MCF 10A (cell line): ENCODE measurements at regions not wholly inside any gene's neighbourhood (a gene's known extent, or its start where the extent isn't known, plus 50 kb on each side); places are given as distances from the start of the nearest gene placed in this dataset.
"Not testable (repeated sequence)": the region's sequence is repeated elsewhere in the genome, so short reads cannot be mapped to it uniquely, and the experiment has no call there.

Experiments used
- BruUV-seq: library from RNA; stranded (reverse); fragments of 400-500 nt; replicated peaks from 2 replicates; lab custom pipeline; 2021; lab: Mats Ljungman, UMichigan
- CTCF ChIA-PET: fragments of 300-600 bp; sonication (Branson Sonifier 250); formaldehyde crosslinking; extraction: SDS; loops from one replicate; lab custom pipeline; 2021; ENCODE audit warnings: antibody characterized with exemption, inconsistent platforms; lab: Yijun Ruan, JAX
- POLR2A ChIA-PET: fragments of 300-600, 350-650 bp; sonication (Branson Sonifier 250); formaldehyde crosslinking; extraction: SDS; loops from one replicate; lab custom pipeline; 2020; ENCODE audit warnings: antibody characterized with exemption, inconsistent platforms; lab: Yijun Ruan, JAX
- DNase-seq: peaks from one replicate; pipeline ENCODE4 v3.0.0-alpha.2; 2018; ENCODE audit not compliant: unreplicated experiment
- H3K27ac Mint-ChIP-seq: one replicate; pipeline ENCODE4 v1.8.0; 2022; ENCODE audit warnings: mild to moderate bottlenecking, low read depth, mixed read lengths; ENCODE audit not compliant: unreplicated experiment
- H3K27me3 Mint-ChIP-seq: one replicate; pipeline ENCODE4 v1.8.0; 2022; ENCODE audit warnings: mixed read lengths; ENCODE audit not compliant: insufficient read depth, unreplicated experiment
- H3K36me3 Mint-ChIP-seq: one replicate; pipeline ENCODE4 v1.8.0; 2022; ENCODE audit warnings: mild to moderate bottlenecking, moderate library complexity, mixed read lengths; ENCODE audit not compliant: insufficient read depth, unreplicated experiment
- H3K4me1 Mint-ChIP-seq: one replicate; pipeline ENCODE4 v1.8.0; 2022; ENCODE audit warnings: mixed read lengths; ENCODE audit not compliant: insufficient read depth, unreplicated experiment
- H3K4me3 Mint-ChIP-seq: one replicate; pipeline ENCODE4 v1.8.0; 2022; ENCODE audit warnings: mild to moderate bottlenecking, moderate library complexity, mixed read lengths; ENCODE audit not compliant: unreplicated experiment
- H3K9me3 Mint-ChIP-seq: one replicate; pipeline ENCODE4 v1.8.0; 2022; ENCODE audit warnings: mixed read lengths; ENCODE audit not compliant: unreplicated experiment
- intact Hi-C: fragments of 100-400 bp; cut with micrococcal nuclease; formaldehyde crosslinking; loops from 2 replicates; pipeline ENCODE4 v1.14.1; 2022
- TF ChIP-seq, protein P1 (sequence below): fragments of 200-600 bp; IDR thresholded peaks from one replicate; pipeline ENCODE4 v1.8.0; 2022; ENCODE audit warnings: antibody characterized with exemption, mild to moderate bottlenecking; ENCODE audit not compliant: unreplicated experiment

DNA sequence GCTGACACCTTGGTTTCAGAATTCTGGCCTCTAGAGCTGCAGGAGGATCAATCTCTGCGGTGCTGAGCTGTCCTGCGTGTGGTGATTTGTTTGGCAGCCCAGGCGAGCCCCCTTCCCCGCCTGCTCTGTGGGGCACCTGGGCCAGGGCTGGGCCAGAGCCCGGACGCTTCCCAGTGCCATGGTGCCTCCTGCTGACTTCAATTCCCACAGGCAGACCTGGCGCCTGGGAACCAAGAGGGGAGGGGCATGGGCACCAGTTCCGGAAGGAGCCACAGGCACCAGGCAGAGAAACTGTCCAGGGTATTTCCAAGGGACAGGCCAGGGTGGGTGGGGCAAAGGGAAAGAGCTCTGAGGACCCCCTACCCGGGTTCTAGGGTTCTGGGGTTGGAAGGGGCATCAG is 197.8 kb downstream of the CTTN start:
- intact Hi-C loops: no loop called here
- ChIA-PET CTCF (no interaction called here), POLR2A (no interaction called here)
- Mint-ChIP-seq H3K4me1 (no peaks in the 10 kb centered on the region), H3K27ac (no peak overlapping the region), H3K36me3 (no peaks in the 10 kb centered on the region), H3K9me3 (peaks cover 30% of the 10 kb centered on the region), H3K4me3 (no peak overlapping the region), H3K27me3 (no peaks in the 10 kb centered on the region)
- no peak for DNase-seq
- TF ChIP-seq, protein P1, sequence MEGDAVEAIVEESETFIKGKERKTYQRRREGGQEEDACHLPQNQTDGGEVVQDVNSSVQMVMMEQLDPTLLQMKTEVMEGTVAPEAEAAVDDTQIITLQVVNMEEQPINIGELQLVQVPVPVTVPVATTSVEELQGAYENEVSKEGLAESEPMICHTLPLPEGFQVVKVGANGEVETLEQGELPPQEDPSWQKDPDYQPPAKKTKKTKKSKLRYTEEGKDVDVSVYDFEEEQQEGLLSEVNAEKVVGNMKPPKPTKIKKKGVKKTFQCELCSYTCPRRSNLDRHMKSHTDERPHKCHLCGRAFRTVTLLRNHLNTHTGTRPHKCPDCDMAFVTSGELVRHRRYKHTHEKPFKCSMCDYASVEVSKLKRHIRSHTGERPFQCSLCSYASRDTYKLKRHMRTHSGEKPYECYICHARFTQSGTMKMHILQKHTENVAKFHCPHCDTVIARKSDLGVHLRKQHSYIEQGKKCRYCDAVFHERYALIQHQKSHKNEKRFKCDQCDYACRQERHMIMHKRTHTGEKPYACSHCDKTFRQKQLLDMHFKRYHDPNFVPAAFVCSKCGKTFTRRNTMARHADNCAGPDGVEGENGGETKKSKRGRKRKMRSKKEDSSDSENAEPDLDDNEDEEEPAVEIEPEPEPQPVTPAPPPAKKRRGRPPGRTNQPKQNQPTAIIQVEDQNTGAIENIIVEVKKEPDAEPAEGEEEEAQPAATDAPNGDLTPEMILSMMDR: no peak
- no TSS peak for BruUV-seq

DNA sequence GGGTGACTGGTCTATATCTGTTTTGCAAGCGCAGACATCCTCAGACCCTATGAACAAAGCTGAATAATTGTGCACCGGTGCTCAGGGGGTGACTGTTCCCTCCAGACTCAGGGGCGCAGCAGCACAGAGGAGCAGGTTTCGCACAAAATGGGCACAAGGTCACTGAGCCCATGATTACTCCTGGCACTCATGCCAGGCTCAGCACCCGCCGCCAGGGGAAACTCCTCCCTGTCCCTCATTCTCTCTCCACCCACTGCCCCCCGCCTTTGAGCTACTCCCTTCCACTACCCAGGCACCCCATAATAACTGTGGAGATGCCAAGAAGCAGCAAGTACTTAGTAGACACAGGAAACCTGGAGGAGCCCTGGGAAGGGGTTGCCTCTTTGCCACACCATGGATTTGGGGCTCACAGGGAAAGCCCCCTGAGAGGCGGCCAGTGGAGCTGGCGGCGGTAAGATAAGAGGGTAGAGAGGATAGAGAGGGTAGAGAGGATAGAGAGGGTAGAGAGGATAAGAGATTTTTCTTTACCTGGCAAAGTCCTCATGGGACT is 198.8 kb downstream of the CTTN start:
- no TSS peak for BruUV-seq
- H3K27ac Mint-ChIP-seq: no peak overlapping the region
- no peak overlapping the region for H3K4me3 Mint-ChIP-seq
- ChIA-PET POLR2A (no interaction called here), CTCF (no interaction called here)
- H3K4me1 Mint-ChIP-seq: no peaks in the 10 kb centered on the region
- peaks cover 30% of the 10 kb centered on the region for H3K9me3 Mint-ChIP-seq
- H3K27me3 Mint-ChIP-seq: no peaks in the 10 kb centered on the region
- DNase-seq: no peak
- intact Hi-C loops: no loop called here
- TF ChIP-seq, protein P1: no peak
- no peaks in the 10 kb centered on the region for H3K36me3 Mint-ChIP-seq

DNA sequence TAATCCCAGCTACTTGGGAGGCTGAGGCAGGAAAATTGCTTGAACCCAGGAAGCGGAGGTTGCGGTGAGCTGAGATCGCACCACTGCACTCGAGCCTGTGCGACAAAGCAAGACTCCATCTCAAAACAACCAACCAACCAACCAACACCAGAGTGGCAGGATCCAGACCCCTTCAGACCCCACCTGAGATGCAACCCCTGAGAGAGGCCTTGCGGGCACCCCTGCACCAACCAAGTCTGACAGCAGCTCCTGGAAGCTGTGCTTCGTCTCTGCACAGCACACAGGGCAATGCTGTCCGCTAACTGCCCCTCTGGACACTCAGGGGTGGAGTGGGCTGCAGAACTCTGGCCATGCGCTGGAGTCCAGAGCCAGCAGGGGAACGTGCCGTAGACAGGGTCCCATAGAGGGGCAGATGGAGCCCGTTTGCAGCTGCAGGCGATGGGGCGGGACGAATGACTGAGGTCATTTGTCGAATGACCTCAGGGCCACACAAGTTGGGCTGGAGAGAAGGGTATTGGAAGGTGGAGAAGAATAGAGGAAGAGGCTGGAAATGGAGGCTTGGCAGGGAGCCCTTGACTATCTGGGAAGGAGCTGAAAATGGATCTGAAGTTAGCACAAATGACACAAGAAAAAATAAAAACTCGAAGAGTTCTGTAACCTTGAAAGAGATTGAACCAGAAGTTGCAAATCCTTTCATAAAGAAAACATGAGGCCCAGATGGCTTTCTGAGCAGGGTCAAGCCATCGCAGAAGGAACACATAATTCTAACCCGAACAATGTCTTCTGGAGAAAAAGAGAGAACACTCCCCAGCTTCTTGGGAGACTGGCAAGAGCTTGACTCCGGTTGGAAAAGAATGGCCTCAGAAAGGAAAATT is 199.7 kb downstream of the CTTN start:
- DNase-seq: no peak
- Mint-ChIP-seq H3K9me3 (peaks cover 30% of the 10 kb centered on the region), H3K4me1 (no peaks in the 10 kb centered on the region), H3K27ac (no peak overlapping the region), H3K27me3 (no peaks in the 10 kb centered on the region), H3K4me3 (no peak overlapping the region), H3K36me3 (no peaks in the 10 kb centered on the region)
- TF ChIP-seq, protein P1: no peak
- POLR2A ChIA-PET: no interaction called here
- no TSS peak for BruUV-seq
- CTCF ChIA-PET: no interaction called here
- intact Hi-C loops: no loop called here

DNA sequence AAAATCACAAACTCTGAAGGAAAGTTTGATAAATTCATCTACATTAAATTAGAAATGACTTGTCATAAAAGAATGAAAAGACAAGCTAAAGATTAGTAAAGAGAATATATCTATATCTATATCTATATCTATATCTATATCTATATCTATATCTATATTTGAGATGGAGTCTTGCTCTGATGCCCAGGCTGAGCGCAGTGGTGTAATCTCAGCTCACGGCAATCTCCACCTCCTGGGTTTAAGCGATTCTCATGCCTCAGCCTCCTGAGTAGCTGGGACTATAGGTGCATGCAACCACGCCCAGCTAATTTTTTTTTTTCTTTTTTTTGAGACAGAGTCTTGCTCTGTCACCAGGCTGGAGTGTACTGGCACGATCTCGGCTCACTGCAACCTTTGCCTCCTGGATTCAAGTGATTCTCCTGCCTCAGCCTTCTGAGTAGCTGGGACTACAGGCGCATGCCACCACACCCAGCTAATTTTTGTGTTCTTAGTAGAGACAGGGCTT is 202.6 kb downstream of the CTTN start:
- H3K36me3 Mint-ChIP-seq, H3K4me3 Mint-ChIP-seq, H3K4me1 Mint-ChIP-seq, DNase-seq, POLR2A ChIA-PET, intact Hi-C loops, BruUV-seq, H3K27me3 Mint-ChIP-seq, H3K27ac Mint-ChIP-seq, CTCF ChIA-PET: not testable (repeated sequence)
- peaks cover 23% of the 10 kb centered on the region for H3K9me3 Mint-ChIP-seq
